HTR-8/SVneo (cell line): ENCODE measurements at regions not wholly inside any gene's neighbourhood (a gene's known extent, or its start where the extent isn't known, plus 50 kb on each side); places are given as distances from the start of the nearest gene placed in this dataset.
"Not testable (repeated sequence)": the region's sequence is repeated elsewhere in the genome, so short reads cannot be mapped to it uniquely, and the experiment has no call there.

Experiments
- DNase-seq: peaks from one replicate; pipeline ENCODE4 v3.0.0; 2011; ENCODE audit warnings: low spot score, mixed read lengths; ENCODE audit not compliant: insufficient read length
- FAIRE-seq: peaks from 2 replicates; lab custom pipeline; 2011; peaks lifted over from hg19 to GRCh38; lab: Jason Lieb, UNC

DNA sequence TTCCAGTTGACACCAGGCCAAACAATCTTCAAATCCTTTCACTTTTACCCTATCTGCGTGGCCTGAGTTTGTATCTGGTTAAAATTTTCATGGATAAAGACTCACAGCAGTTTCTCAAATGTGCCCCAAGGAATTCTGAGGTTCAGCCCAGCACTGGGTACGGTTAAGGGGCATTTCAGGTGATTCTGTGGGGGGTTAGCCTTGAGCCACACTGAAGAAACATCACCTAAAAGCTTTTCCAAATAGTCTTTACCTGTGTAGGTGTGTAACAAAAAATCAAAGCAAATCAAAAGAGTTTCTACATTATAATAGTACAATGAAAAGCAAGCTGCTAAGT, 83.8 kb upstream of the DNAJC1 start:
- no peak for DNase-seq
- FAIRE-seq, result no peak

DNA sequence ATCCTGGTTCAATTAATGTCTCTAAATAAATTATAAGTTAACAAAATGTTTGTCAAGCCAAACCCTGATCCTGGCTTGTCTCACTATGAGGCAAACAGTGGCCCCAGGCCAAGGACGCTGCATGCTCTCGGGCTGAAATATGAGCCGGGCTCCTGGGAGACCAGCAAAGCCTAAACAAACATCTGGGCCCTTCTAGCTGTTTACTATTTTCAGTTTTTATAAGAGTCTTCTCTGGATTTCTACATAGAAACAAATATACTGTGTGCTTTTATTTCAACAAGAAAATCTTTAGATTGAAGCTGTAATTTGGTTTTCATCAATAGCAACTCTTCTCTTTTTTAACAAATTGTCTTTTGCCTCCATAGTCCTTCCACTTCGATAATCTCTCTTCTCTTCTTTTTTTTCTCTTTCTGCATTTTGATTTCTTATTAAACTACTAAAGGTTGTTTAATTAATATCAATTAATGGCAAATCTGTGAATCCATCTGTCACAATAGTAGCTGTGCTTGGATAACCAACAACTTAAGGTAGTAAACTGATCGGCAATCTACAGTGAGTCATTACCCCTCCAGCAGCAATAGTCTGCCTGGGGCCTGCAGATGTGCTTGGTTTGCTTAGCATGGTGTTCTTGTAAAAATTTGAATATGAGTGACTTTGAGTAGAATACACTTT, 83.3 kb upstream of the DNAJC1 start:
- peak; percentile 15 for DNase-seq
- FAIRE-seq, result no peak

DNA sequence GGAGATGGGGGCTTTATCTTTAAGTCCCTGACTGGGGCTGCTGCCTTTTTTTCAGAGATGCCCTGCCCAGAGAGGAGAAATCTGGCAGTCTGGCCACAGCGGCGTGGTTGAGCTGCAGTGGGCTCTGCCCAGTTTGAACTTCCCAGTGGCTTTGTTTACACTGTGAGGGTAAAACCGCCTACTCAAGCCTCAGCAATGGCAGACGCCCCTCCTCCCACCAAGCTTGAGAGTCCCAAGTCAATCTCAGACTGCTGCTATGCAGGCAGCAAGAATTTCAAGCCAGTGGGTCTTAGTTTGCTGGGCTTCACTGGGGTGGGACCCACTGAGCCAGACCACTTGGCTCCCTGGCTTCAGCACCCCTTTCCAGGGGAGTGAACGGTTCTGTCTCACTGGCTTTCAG, 76.4 kb upstream of the DNAJC1 start:
- not testable (repeated sequence) for FAIRE-seq, DNase-seq

DNA sequence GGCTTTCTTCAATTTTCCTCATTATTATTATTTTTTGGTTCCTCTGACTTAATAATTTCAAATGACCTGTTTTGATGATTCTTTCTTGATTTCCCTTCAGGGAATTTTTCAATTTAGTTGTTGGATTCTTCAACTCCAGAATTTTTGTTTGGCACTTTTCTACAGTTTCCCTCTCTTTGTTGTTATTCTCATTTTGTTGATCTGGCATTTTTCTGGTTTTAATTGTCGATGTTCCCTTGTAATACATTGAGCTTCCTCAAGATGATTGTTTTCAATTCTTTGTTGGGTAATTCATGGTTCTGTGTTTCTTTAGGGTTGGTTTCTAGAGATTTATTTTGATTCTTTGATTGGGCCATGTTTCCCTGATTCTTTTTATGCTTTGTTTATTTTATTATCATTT, 67.8 kb upstream of the DNAJC1 start:
- no peak for DNase-seq
- FAIRE-seq, result no peak

DNA sequence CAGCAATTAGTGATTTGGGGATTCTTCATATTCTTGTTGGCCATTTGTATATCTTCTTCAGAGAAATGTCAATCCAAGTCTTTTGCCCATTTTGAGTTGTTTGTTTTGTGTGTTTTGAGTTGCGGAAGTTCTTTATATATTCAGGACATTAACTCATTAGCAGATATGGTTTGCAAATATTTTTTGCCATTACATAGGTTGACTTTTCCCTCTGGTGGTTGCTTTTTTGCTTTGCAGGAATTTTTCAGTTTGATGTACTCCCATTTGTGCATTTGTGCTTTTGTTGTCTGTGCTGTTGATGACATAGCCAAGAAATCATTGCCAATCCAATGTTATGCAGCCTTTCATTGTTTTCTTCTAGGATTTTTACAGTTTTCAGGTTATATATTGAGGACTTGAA, 63.6 kb upstream of the DNAJC1 start:
- no peak for DNase-seq
- FAIRE-seq, result no peak

DNA sequence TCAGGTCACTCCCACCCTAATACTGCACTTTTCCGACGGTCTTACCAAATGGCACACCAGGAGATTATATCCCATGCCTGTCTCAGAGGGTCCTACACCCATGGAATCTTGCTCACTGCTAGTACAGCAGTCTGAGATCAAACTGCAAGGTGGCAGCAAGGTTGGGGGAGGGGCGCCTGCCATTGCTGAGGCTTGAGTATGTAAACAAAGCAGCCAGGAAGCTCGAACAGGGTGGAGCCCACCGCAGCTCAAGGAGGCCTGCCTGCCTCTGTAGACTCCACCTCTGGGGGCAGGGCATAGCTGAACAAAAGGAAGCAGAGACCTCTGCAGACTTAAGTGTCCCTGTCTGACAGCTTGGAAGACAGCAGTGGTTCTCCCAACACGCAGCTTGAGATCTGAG, 57.5 kb upstream of the DNAJC1 start:
- not testable (repeated sequence) for FAIRE-seq, DNase-seq

DNA sequence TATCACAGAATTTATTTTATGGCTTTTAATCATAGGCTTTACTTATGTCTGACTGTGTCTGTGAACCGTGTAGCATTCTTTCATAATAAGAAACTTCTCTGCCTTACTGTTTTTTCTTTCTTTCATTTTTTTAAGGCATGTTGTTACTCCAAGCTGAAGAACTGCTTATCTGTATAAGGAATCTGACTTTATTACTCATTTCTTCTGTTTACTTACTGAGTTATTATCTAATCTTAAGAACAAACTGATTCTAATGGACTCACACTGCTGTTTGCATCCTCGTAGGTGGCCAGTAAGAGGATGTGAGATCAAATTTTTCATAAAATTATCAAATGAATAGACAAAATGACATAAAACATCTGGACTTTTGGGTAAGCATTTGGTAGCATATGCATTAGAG, 54.7 kb upstream of the DNAJC1 start:
- FAIRE-seq (no peak), DNase-seq (no peak)

DNA sequence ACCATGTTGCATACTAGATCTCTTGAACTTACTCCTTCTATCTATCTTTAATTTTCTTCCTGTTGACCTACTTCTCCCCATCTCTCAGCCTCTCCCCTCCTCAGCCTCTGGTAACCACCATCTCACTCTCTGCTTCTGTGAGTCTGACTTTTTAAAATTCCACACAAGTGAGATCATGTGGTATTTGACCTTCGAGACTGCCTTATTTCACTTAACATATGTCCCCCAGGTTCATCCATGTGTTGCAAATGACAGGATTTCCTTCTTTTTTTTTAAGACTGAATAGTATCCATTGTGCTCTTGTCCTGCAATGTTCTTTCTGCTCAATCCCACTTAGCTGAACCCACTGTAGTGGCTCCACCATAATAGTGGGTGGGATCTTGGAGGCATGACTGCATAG, 51.4 kb upstream of the DNAJC1 start:
- no peak for FAIRE-seq
- DNase-seq, result no peak
